ENCODE measurements at regions not wholly inside any gene's neighbourhood (a gene's known extent, or its start where the extent isn't known, plus 50 kb on each side); places are given as distances from the start of the nearest gene placed in this dataset.

- DNase-seq (ENCODE audit: low spot score) = no peak
- TF ChIP-seq ZNF263 (CRISPR knock-in tag; IDR thresholded peaks at IDR 0.05; ENCODE audit: low read depth) = no peak
- TF ChIP-seq, protein P1, sequence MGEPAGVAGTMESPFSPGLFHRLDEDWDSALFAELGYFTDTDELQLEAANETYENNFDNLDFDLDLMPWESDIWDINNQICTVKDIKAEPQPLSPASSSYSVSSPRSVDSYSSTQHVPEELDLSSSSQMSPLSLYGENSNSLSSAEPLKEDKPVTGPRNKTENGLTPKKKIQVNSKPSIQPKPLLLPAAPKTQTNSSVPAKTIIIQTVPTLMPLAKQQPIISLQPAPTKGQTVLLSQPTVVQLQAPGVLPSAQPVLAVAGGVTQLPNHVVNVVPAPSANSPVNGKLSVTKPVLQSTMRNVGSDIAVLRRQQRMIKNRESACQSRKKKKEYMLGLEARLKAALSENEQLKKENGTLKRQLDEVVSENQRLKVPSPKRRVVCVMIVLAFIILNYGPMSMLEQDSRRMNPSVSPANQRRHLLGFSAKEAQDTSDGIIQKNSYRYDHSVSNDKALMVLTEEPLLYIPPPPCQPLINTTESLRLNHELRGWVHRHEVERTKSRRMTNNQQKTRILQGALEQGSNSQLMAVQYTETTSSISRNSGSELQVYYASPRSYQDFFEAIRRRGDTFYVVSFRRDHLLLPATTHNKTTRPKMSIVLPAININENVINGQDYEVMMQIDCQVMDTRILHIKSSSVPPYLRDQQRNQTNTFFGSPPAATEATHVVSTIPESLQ (CRISPR knock-in tag; IDR thresholded peaks at IDR 0.05) = no peak
- no peak for TF ChIP-seq KAT7 (CRISPR knock-in tag; IDR thresholded peaks at IDR 0.05; ENCODE audit: borderline replicate concordance)
- TF ChIP-seq FOXK1 (CRISPR knock-in tag; IDR thresholded peaks at IDR 0.05) = no peak
- no peak for TF ChIP-seq SMAD3 (CRISPR knock-in tag; IDR thresholded peaks at IDR 0.05; ENCODE audit: borderline replicate concordance)
- TF ChIP-seq TP53 (CRISPR knock-in tag; IDR thresholded peaks at IDR 0.05) = no peak
- no peak for TF ChIP-seq HMGXB4 (CRISPR knock-in tag; IDR thresholded peaks at IDR 0.05)
- TF ChIP-seq CREM (CRISPR knock-in tag; IDR thresholded peaks at IDR 0.05) = no peak
- TF ChIP-seq, protein P2, sequence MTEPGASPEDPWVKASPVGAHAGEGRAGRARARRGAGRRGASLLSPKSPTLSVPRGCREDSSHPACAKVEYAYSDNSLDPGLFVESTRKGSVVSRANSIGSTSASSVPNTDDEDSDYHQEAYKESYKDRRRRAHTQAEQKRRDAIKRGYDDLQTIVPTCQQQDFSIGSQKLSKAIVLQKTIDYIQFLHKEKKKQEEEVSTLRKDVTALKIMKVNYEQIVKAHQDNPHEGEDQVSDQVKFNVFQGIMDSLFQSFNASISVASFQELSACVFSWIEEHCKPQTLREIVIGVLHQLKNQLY (CRISPR knock-in tag; IDR thresholded peaks at IDR 0.05) = no peak
- no peak for TF ChIP-seq ZNF317 (CRISPR knock-in tag; IDR thresholded peaks at IDR 0.05; ENCODE audit: borderline replicate concordance, low read depth)
- no peak for TF ChIP-seq GTF2I (CRISPR knock-in tag; conservative IDR thresholded peaks at IDR 0.05)
- no peak for TF ChIP-seq CDX4 (CRISPR knock-in tag; IDR thresholded peaks at IDR 0.05; ENCODE audit: borderline replicate concordance)
- no peak for TF ChIP-seq TCF7 (CRISPR knock-in tag; IDR thresholded peaks at IDR 0.05; ENCODE audit: low read depth)
- ChIA-PET CTCF (no interaction called here), POLR2A (no interaction called here)
- Mint-ChIP-seq H3K4me1 (no peaks in the 10 kb centered on the region), H3K9me3 (peaks cover 26% of the 10 kb centered on the region), H3K4me3 (no peak overlapping the region), H3K27me3 (ENCODE audit: low read depth) (no peaks in the 10 kb centered on the region), H3K36me3 (peaks cover 24% of the 10 kb centered on the region), H3K27ac (no peak overlapping the region)
- no peak for ATAC-seq
Measured at GRCh38 chr13:89610881-89611280, 1736.6 kb upstream of the MIR17HG start.

DNA sequence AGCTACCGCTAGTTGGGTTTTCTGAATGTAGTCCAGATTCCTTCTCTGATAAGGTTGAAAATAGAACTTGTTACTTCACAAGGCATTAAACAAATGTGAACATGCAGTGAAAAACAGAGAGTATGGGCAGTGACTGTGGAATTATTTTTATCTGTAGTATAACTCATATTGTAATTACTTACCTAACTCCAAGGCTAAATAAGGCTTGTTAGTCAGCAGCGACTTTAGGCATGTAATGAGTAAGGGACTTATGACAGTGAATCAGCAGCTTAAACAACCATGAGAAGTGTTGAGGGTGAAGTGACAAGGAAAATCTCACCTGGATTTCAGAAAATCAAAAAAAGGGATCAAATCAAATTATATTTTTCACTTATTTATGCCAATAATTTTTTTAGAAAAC, 1719.5 kb upstream of the MIR17HG start:
- TF ChIP-seq HMGA2 (CRISPR knock-in tag; IDR thresholded peaks at IDR 0.05) = no peak
- ChIA-PET POLR2A (interaction anchor here (0.5 kb wide), 1 partner anchor 234 kb away, joined by 3 read pairs; no protein-coding TSS in a partner anchor), CTCF (no interaction called here)
- Mint-ChIP-seq H3K4me3 (no peak overlapping the region), H3K4me1 (no peaks in the 10 kb centered on the region), H3K27ac (no peak overlapping the region), H3K27me3 (ENCODE audit: low read depth) (no peaks in the 10 kb centered on the region), H3K36me3 (no peaks in the 10 kb centered on the region), H3K9me3 (no peaks in the 10 kb centered on the region)
- ATAC-seq = no peak
- no peak for DNase-seq (ENCODE audit: low spot score)

DNA sequence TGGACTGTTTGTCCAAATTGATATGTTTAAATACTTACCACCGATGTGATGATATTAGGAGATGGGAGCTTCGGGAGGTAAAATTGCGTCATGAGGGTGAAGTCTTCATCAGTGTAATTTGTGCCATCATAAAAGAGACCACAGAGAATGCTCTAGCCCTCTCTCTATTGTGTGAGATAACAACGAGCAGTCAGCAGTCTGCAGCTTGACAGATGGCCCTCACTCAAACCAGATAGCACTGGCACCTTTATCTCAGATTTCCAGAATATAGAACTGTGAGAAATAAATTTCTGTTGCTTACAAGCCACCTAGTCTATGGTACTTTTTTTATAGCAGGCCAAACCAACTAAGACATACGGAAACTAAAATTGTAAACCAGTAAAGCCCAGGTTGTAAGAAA, 1718.9 kb upstream of the MIR17HG start:
- H3K27me3 Mint-ChIP-seq (ENCODE audit: low read depth) = no peaks in the 10 kb centered on the region
- H3K4me1 Mint-ChIP-seq = no peaks in the 10 kb centered on the region
- DNase-seq (ENCODE audit: low spot score) = no peak
- no peaks in the 10 kb centered on the region for H3K36me3 Mint-ChIP-seq
- no peak for ATAC-seq
- ChIA-PET POLR2A (no interaction called here), CTCF (no interaction called here)
- H3K27ac Mint-ChIP-seq = no peak overlapping the region
- H3K9me3 Mint-ChIP-seq = no peaks in the 10 kb centered on the region
- no peak overlapping the region for H3K4me3 Mint-ChIP-seq
- no peak for TF ChIP-seq ZNF671 (CRISPR knock-in tag; IDR thresholded peaks at IDR 0.05)
- TF ChIP-seq ZNF416 (CRISPR knock-in tag; IDR thresholded peaks at IDR 0.05) = no peak
- TF ChIP-seq ZNF219 (CRISPR knock-in tag; IDR thresholded peaks at IDR 0.05; ENCODE audit: borderline replicate concordance) = no peak
- TF ChIP-seq, protein P3, sequence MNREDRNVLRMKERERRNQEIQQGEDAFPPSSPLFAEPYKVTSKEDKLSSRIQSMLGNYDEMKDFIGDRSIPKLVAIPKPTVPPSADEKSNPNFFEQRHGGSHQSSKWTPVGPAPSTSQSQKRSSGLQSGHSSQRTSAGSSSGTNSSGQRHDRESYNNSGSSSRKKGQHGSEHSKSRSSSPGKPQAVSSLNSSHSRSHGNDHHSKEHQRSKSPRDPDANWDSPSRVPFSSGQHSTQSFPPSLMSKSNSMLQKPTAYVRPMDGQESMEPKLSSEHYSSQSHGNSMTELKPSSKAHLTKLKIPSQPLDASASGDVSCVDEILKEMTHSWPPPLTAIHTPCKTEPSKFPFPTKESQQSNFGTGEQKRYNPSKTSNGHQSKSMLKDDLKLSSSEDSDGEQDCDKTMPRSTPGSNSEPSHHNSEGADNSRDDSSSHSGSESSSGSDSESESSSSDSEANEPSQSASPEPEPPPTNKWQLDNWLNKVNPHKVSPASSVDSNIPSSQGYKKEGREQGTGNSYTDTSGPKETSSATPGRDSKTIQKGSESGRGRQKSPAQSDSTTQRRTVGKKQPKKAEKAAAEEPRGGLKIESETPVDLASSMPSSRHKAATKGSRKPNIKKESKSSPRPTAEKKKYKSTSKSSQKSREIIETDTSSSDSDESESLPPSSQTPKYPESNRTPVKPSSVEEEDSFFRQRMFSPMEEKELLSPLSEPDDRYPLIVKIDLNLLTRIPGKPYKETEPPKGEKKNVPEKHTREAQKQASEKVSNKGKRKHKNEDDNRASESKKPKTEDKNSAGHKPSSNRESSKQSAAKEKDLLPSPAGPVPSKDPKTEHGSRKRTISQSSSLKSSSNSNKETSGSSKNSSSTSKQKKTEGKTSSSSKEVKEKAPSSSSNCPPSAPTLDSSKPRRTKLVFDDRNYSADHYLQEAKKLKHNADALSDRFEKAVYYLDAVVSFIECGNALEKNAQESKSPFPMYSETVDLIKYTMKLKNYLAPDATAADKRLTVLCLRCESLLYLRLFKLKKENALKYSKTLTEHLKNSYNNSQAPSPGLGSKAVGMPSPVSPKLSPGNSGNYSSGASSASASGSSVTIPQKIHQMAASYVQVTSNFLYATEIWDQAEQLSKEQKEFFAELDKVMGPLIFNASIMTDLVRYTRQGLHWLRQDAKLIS (CRISPR knock-in tag; IDR thresholded peaks at IDR 0.05; ENCODE audit: borderline replicate concordance) = no peak
- TF ChIP-seq RELA (CRISPR knock-in tag; IDR thresholded peaks at IDR 0.05; ENCODE audit: borderline replicate concordance) = no peak
- no peak for TF ChIP-seq JUN (CRISPR knock-in tag; IDR thresholded peaks at IDR 0.05)
- no peak for TF ChIP-seq SP1 (CRISPR knock-in tag; conservative IDR thresholded peaks at IDR 0.05)
- TF ChIP-seq, protein P1 (CRISPR knock-in tag; IDR thresholded peaks at IDR 0.05) = no peak
- no peak for TF ChIP-seq GRHL2 (CRISPR knock-in tag; IDR thresholded peaks at IDR 0.05; ENCODE audit: insufficient replicate concordance, severe bottlenecking)
- TF ChIP-seq MYBL2 (CRISPR knock-in tag; IDR thresholded peaks at IDR 0.05) = no peak
